CD14-positive monocyte (primary cell): ENCODE measurements at regions not wholly inside any gene's neighbourhood (a gene's known extent, or its start where the extent isn't known, plus 50 kb on each side); places are given as distances from the start of the nearest gene placed in this dataset.

Source experiments
- DNase-seq, 3 donors: peaks; one replicate each; pipeline ENCODE4 v3.0.0-alpha.2; 2011 to 2022
- H2AFZ ChIP-seq: 2 replicates; pipeline ENCODE4 v1.6.0; 2012; ENCODE audit warnings: mild to moderate bottlenecking, low read depth, low read length, inconsistent platforms; ENCODE audit not compliant: insufficient read depth, poor library complexity, severe bottlenecking
- H3K27ac ChIP-seq, 2 donors: 1 replicate in 1 of 2; 2 replicates in 1 of 2; pipeline ENCODE4 v1.5.1; 2012 to 2013; ENCODE audit warnings: low read length in 2 of 2, control low read depth in 1 of 2, inconsistent platforms in 1 of 2, low read depth in 1 of 2, mild to moderate bottlenecking in 1 of 2
- H3K27me3 ChIP-seq, 2 donors: one replicate each; pipeline versions ENCODE4 v1.6.0 to v1.6.1; 2011 to 2013; ENCODE audit warnings: low read length in 2 of 2; ENCODE audit not compliant: control insufficient read depth in 2 of 2, insufficient read depth in 2 of 2
- H3K36me3 ChIP-seq, 2 donors: replicated peaks in 1 of 2; 1 replicate in 1 of 2; 2 replicates in 1 of 2; pipeline versions ENCODE4 v1.5.1 to v1.6.1; 2012 to 2013; ENCODE audit warnings: low read length in 2 of 2, control low read depth in 1 of 2, inconsistent platforms in 1 of 2, mild to moderate bottlenecking in 1 of 2; ENCODE audit not compliant: insufficient read depth in 2 of 2, control insufficient read depth in 1 of 2
- H3K4me1 ChIP-seq, 2 donors: 1 replicate in 1 of 2; 2 replicates in 1 of 2; pipeline versions ENCODE4 v1.5.1 to v1.6.1; 2012 to 2013; ENCODE audit warnings: low read length in 2 of 2, control low read depth in 1 of 2, inconsistent platforms in 1 of 2, mild to moderate bottlenecking in 1 of 2, moderate library complexity in 1 of 2; ENCODE audit not compliant: insufficient read depth in 2 of 2, control insufficient read depth in 1 of 2
- H3K4me2 ChIP-seq: replicated peaks from 2 replicates; pipeline ENCODE3; 2012; ENCODE audit warnings: low read length, moderate library complexity, mild to moderate bottlenecking; ENCODE audit not compliant: poor library complexity, severe bottlenecking; ENCODE audit errors: extremely low read depth
- H3K4me3 ChIP-seq, 3 experiments: fragments of 200-600 bp in 1 of 3; sonication (generic) in 1 of 3; replicated peaks in 1 of 3; 1 replicate in 2 of 3; 2 replicates in 1 of 3; pipeline ENCODE4 v1.5.1; 2011 to 2013; ENCODE audit warnings: low read length in 3 of 3, mild to moderate bottlenecking in 3 of 3, control low read depth in 2 of 3, low read depth in 2 of 3, inconsistent platforms in 1 of 3, moderate library complexity in 1 of 3
- H3K79me2 ChIP-seq: 2 replicates; pipeline ENCODE4 v1.6.0; 2012; ENCODE audit warnings: mild to moderate bottlenecking, control low read depth, inconsistent platforms, low read length, moderate library complexity; ENCODE audit not compliant: insufficient read depth
- H3K9ac ChIP-seq: 2 replicates; pipeline ENCODE4 v1.6.0; 2017; ENCODE audit warnings: low read length, mild to moderate bottlenecking; ENCODE audit not compliant: insufficient read depth, poor library complexity, severe bottlenecking
- H3K9me3 ChIP-seq, 2 donors: replicated peaks in 1 of 2; 1 replicate in 1 of 2; 2 replicates in 1 of 2; pipeline versions ENCODE4 v1.5.1 to v1.6.1; 2012 to 2013; ENCODE audit warnings: low read length in 2 of 2, control low read depth in 1 of 2; ENCODE audit not compliant: control insufficient read depth in 1 of 2, insufficient read depth in 1 of 2
- H4K20me1 ChIP-seq: 2 replicates; pipeline ENCODE4 v1.6.0; 2012; ENCODE audit warnings: mild to moderate bottlenecking, low read length, control low read depth, moderate library complexity; ENCODE audit not compliant: insufficient read depth
- H3K27ac Mint-ChIP-seq, 7 donors: one replicate each; pipeline ENCODE4 v1.8.0; 2020; ENCODE audit warnings: mild to moderate bottlenecking in 7 of 7, mixed read lengths in 7 of 7, moderate library complexity in 6 of 7, inconsistent platforms in 2 of 7
- H3K27me3 Mint-ChIP-seq, 3 donors: one replicate each; pipeline ENCODE4 v1.8.0; 2021 to 2022; ENCODE audit warnings: low read depth in 3 of 3, mild to moderate bottlenecking in 3 of 3, mixed read lengths in 3 of 3, moderate library complexity in 3 of 3, inconsistent platforms in 1 of 3
- H3K36me3 Mint-ChIP-seq, 2 donors: one replicate each; pipeline ENCODE4 v1.8.0; 2020; ENCODE audit warnings: mixed read lengths in 2 of 2, inconsistent platforms in 1 of 2, mild to moderate bottlenecking in 1 of 2
- H3K4me1 Mint-ChIP-seq: one replicate; pipeline ENCODE4 v1.8.0; 2020; ENCODE audit warnings: mild to moderate bottlenecking, mixed read lengths
- H3K4me3 Mint-ChIP-seq, 2 donors: one replicate each; pipeline ENCODE4 v1.8.0; 2020; ENCODE audit warnings: mild to moderate bottlenecking in 2 of 2, mixed read lengths in 2 of 2, moderate library complexity in 1 of 2
- H3K9me3 Mint-ChIP-seq, 7 donors: one replicate each; pipeline ENCODE4 v1.8.0; 2020 to 2022; ENCODE audit warnings: mixed read lengths in 7 of 7, mild to moderate bottlenecking in 6 of 7, moderate library complexity in 6 of 7, inconsistent platforms in 2 of 7
- WGBS: methylation state at CpG from one replicate; pipeline ENCODE4 v1.1.5; 2013; ENCODE audit warnings: missing lambda C conversion rate; ENCODE audit not compliant: insufficient coverage; 5-methylcytosine and 5-hydroxymethylcytosine counted together
- intact Hi-C, 2 donors: fragments of 100-400 bp; cut with micrococcal nuclease; formaldehyde crosslinking; loops; one replicate each; pipeline versions ENCODE4 v1.15.0 to v1.15.1; 2023
- TF ChIP-seq, protein P1 (sequence below): fragments of 200-600 bp; IDR thresholded peaks from one replicate; pipeline ENCODE4 v1.8.0; 2022; ENCODE audit warnings: antibody characterized with exemption, mild to moderate bottlenecking

DNA sequence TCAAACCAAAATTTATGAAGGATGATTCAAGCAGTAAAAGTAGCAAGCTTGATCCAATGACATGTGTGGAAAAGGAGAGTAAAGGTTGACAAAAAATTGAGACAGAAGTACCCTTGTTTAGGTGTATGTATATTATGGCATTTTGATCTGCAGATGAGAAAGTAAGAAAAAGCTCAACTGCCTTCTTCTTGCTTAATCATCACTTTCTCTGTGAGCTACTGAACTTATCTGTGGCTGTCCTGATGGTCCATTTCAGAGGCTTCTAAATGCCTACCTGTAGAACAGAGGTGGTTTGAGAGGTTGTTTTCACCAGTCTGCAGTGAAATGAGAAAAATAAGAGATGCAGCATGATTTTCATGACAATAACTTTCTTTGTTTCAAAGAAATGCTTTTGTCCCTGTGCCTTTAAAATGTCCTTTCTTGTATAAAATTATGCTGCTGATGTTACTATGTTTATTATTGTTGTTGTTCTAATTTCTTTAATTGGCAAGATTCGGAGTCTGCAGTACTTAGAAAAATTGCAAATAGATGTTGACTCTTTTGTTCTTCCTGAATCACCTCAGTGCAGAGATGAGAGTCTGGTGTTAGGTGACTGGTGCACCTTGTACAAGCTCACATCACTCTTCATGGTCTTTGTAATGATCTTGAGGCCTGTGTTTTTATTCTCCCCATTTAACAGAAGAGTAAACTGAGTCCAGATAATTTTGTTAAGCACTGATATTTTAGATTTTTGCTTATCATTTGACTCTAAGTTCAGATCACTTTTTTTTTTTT lies 821.9 kb downstream of the VRK1 start:
- H3K4me1 ChIP-seq, result no peaks in the 10 kb centered on the region
- TF ChIP-seq, protein P1, sequence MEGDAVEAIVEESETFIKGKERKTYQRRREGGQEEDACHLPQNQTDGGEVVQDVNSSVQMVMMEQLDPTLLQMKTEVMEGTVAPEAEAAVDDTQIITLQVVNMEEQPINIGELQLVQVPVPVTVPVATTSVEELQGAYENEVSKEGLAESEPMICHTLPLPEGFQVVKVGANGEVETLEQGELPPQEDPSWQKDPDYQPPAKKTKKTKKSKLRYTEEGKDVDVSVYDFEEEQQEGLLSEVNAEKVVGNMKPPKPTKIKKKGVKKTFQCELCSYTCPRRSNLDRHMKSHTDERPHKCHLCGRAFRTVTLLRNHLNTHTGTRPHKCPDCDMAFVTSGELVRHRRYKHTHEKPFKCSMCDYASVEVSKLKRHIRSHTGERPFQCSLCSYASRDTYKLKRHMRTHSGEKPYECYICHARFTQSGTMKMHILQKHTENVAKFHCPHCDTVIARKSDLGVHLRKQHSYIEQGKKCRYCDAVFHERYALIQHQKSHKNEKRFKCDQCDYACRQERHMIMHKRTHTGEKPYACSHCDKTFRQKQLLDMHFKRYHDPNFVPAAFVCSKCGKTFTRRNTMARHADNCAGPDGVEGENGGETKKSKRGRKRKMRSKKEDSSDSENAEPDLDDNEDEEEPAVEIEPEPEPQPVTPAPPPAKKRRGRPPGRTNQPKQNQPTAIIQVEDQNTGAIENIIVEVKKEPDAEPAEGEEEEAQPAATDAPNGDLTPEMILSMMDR, result no peak
- H3K9me3 ChIP-seq, result peaks cover 9 to 11% of the 10 kb centered on the region in 2 donors
- no peaks in the 10 kb centered on the region for H3K36me3 ChIP-seq
- H4K20me1 ChIP-seq, result no peaks in the 10 kb centered on the region
- no peaks in the 10 kb centered on the region for H3K36me3 Mint-ChIP-seq
- peaks cover 0 to 2% (median 0%) of the 10 kb centered on the region in 3 donors for H3K27me3 Mint-ChIP-seq
- intact Hi-C loops, result no loop called here
- no peak overlapping the region for H3K4me3 ChIP-seq
- no peak overlapping the region for H3K4me2 ChIP-seq
- H2AFZ ChIP-seq, result no peak overlapping the region
- no peak overlapping the region for H3K9ac ChIP-seq
- no peak overlapping the region for H3K4me3 Mint-ChIP-seq
- DNase-seq, result no peak
- no peaks in the 10 kb centered on the region for H3K27me3 ChIP-seq
- no peaks in the 10 kb centered on the region for H3K79me2 ChIP-seq
- H3K4me1 Mint-ChIP-seq, result peaks cover 2% of the 10 kb centered on the region
- no CpG with 5 or more reads among the region's 1 CpG for WGBS
- H3K9me3 Mint-ChIP-seq, result peaks cover 5 to 19% (median 13%) of the 10 kb centered on the region in 7 donors
- no peak overlapping the region for H3K27ac ChIP-seq
- H3K27ac Mint-ChIP-seq, result no peak overlapping the region

- Mint-ChIP-seq H3K27ac (no peak overlapping the region), H3K9me3 (peaks cover 0 to 10% (median 5%) of the 10 kb centered on the region in 7 donors), H3K27me3 (peaks cover 0 to 2% (median 0%) of the 10 kb centered on the region in 3 donors), H3K36me3 (no peaks in the 10 kb centered on the region), H3K4me1 (peaks cover 2% of the 10 kb centered on the region), H3K4me3 (no peak overlapping the region)
- Histone ChIP-seq H3K9me3 (peaks cover 1 to 4% of the 10 kb centered on the region in 2 donors), H3K4me3 (no peak overlapping the region), H4K20me1 (no peaks in the 10 kb centered on the region), H3K36me3 (no peaks in the 10 kb centered on the region), H3K9ac (no peak overlapping the region), H3K27me3 (no peaks in the 10 kb centered on the region), H3K27ac (no peak overlapping the region), H3K4me2 (no peak overlapping the region), H3K4me1 (no peaks in the 10 kb centered on the region), H2AFZ (no peak overlapping the region), H3K79me2 (no peaks in the 10 kb centered on the region)
- TF ChIP-seq, protein P1, result no peak
- DNase-seq, result no peak
- intact Hi-C loops, result no loop called here
- WGBS, result no CpG with 5 or more reads among the region's 5 CpGs
These were observed 822.9 kb downstream of the VRK1 start for GRCh38 chr14:97620066-97620465.
